ENCODE measurements at regions not wholly inside any gene's neighbourhood (a gene's known extent, or its start where the extent isn't known, plus 50 kb on each side); places are given as distances from the start of the nearest gene placed in this dataset.

DNA sequence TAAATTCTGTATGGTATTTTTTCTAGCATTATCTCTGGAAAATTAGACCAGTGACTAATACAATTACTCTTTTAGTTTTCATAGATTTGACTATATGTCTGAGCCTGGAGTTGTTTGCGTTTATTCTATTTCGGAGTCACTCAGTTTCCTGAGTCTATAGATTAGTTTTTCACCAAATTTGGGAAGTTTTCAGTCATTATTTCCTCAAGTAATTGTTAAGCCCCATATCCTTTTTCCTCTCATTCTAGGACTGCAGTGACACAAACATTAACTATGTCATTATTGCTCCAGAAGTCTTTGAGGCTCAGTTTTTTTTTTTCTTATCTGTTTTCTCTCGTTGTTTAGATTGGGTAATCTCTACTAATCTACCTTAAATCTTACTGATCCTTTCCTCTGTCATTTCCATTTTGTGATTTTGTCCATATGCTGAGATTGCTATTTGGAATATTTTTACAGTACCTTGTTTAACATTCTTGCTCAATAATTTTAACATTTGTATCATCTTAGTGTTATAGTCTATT, 886.2 kb downstream of the LTN1 start:
- TF ChIP-seq NFIC (IDR thresholded peaks at IDR 0.05) = no peak
- TF ChIP-seq TEAD4 (IDR thresholded peaks at IDR 0.05) = no peak
- TF ChIP-seq, protein P1, sequence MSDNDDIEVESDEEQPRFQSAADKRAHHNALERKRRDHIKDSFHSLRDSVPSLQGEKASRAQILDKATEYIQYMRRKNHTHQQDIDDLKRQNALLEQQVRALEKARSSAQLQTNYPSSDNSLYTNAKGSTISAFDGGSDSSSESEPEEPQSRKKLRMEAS (IDR thresholded peaks at IDR 0.05) = no peak
- no peak for TF ChIP-seq RAD21 (IDR thresholded peaks at IDR 0.05; ENCODE audit: low read depth)
- TF ChIP-seq CEBPB (IDR thresholded peaks at IDR 0.05) = no peak
- TF ChIP-seq YY1 (IDR thresholded peaks at IDR 0.05; ENCODE audit: low read depth) = no peak
- TF ChIP-seq, protein P2, sequence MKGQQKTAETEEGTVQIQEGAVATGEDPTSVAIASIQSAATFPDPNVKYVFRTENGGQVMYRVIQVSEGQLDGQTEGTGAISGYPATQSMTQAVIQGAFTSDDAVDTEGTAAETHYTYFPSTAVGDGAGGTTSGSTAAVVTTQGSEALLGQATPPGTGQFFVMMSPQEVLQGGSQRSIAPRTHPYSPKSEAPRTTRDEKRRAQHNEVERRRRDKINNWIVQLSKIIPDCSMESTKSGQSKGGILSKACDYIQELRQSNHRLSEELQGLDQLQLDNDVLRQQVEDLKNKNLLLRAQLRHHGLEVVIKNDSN (IDR thresholded peaks at IDR 0.05) = no peak
- TF ChIP-seq EP300 (IDR thresholded peaks at IDR 0.05; ENCODE audit: borderline replicate concordance) = no peak
- TF ChIP-seq TAF1 (IDR thresholded peaks at IDR 0.05; ENCODE audit: low read depth) = no peak
- TF ChIP-seq, protein P3, sequence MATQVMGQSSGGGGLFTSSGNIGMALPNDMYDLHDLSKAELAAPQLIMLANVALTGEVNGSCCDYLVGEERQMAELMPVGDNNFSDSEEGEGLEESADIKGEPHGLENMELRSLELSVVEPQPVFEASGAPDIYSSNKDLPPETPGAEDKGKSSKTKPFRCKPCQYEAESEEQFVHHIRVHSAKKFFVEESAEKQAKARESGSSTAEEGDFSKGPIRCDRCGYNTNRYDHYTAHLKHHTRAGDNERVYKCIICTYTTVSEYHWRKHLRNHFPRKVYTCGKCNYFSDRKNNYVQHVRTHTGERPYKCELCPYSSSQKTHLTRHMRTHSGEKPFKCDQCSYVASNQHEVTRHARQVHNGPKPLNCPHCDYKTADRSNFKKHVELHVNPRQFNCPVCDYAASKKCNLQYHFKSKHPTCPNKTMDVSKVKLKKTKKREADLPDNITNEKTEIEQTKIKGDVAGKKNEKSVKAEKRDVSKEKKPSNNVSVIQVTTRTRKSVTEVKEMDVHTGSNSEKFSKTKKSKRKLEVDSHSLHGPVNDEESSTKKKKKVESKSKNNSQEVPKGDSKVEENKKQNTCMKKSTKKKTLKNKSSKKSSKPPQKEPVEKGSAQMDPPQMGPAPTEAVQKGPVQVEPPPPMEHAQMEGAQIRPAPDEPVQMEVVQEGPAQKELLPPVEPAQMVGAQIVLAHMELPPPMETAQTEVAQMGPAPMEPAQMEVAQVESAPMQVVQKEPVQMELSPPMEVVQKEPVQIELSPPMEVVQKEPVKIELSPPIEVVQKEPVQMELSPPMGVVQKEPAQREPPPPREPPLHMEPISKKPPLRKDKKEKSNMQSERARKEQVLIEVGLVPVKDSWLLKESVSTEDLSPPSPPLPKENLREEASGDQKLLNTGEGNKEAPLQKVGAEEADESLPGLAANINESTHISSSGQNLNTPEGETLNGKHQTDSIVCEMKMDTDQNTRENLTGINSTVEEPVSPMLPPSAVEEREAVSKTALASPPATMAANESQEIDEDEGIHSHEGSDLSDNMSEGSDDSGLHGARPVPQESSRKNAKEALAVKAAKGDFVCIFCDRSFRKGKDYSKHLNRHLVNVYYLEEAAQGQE (IDR thresholded peaks at IDR 0.05; ENCODE audit: low read depth) = no peak
- no peak for TF ChIP-seq TCF12 (IDR thresholded peaks at IDR 0.05; ENCODE audit: low read depth)
- no peak for TF ChIP-seq CREB1 (IDR thresholded peaks at IDR 0.05; ENCODE audit: low read depth)
- no peak for TF ChIP-seq FOXM1 (IDR thresholded peaks at IDR 0.05; ENCODE audit: borderline replicate concordance, low read depth)

All from Ishikawa (cell line).